Neural cell (in vitro differentiated cells): ENCODE measurements at regions not wholly inside any gene's neighbourhood (a gene's known extent, or its start where the extent isn't known, plus 50 kb on each side); places are given as distances from the start of the nearest gene placed in this dataset.
"Not testable (repeated sequence)": the region's sequence is repeated elsewhere in the genome, so short reads cannot be mapped to it uniquely, and the experiment has no call there.

ENCODE experiments used
- H2AFZ ChIP-seq: fragments of 200-600, 300-800 bp; sonication (generic), shearing (Covaris generic); 2 replicates; pipeline ENCODE4 v1.6.0; 2014; ENCODE audit warnings: low read depth, mild to moderate bottlenecking, antibody characterized with exemption, low read length, moderate library complexity
- H3F3A ChIP-seq: fragments of 200-600 bp; shearing (Covaris generic); 2 replicates; pipeline ENCODE4 v1.6.1; 2016; ENCODE audit warnings: mild to moderate bottlenecking, moderate library complexity, mixed read lengths, antibody characterized with exemption, low read length; ENCODE audit not compliant: insufficient read depth, poor library complexity, severe bottlenecking
- H3K27ac ChIP-seq: fragments of 200-600, 300-800 bp; sonication (generic), shearing (Covaris generic); 2 replicates; pipeline ENCODE4 v1.5.1; 2014; ENCODE audit warnings: mild to moderate bottlenecking, low read length, moderate library complexity
- H3K27me3 ChIP-seq: fragments of 300-800, 200-600 bp; sonication (generic), shearing (Covaris generic); 2 replicates; pipeline ENCODE4 v1.6.0; 2014; ENCODE audit warnings: mild to moderate bottlenecking, low read depth, low read length, moderate library complexity; ENCODE audit not compliant: insufficient read depth
- H3K36me3 ChIP-seq: fragments of 300-800, 200-600 bp; sonication (generic), shearing (Covaris generic); 2 replicates; pipeline ENCODE4 v1.5.1; 2014; ENCODE audit warnings: mild to moderate bottlenecking, antibody characterized with exemption, low read length, moderate library complexity; ENCODE audit not compliant: insufficient read depth
- H3K4me2 ChIP-seq: fragments of 300-800, 200-600 bp; sonication (generic), shearing (Covaris generic); 2 replicates; pipeline ENCODE4 v1.6.0; 2014; ENCODE audit warnings: mild to moderate bottlenecking, low read length
- H3K4me3 ChIP-seq: fragments of 300-800, 200-600 bp; sonication (generic), shearing (Covaris generic); 2 replicates; pipeline ENCODE4 v1.5.1; 2014; ENCODE audit warnings: mild to moderate bottlenecking, low read length, moderate library complexity
- H3K79me2 ChIP-seq: fragments of 200-600 bp; shearing (Covaris generic); replicated peaks from 2 replicates; pipeline ENCODE4 v1.6.0; 2014; ENCODE audit warnings: mild to moderate bottlenecking, low read length, moderate library complexity; ENCODE audit not compliant: insufficient read depth
- H3K9ac ChIP-seq: fragments of 300-800, 200-600 bp; sonication (generic), shearing (Covaris generic); 2 replicates; pipeline ENCODE4 v1.6.1; 2016; ENCODE audit warnings: mild to moderate bottlenecking, low read length, mixed read lengths
- H3K9me2 ChIP-seq: fragments of 200-600 bp; shearing (Covaris generic); 2 replicates; pipeline ENCODE4 v1.6.1; 2016; ENCODE audit warnings: mild to moderate bottlenecking, low read length, mixed read lengths; ENCODE audit not compliant: insufficient read depth
- H3K9me3 ChIP-seq: fragments of 200-600, 300-800 bp; sonication (generic), shearing (Covaris generic); 2 replicates; pipeline ENCODE4 v1.6.1; 2016; ENCODE audit warnings: mild to moderate bottlenecking, mixed run types, low read length, moderate library complexity, mixed read lengths
- H4K20me1 ChIP-seq: fragments of 200-600 bp; shearing (Covaris generic); 2 replicates; pipeline ENCODE4 v1.6.1; 2016; ENCODE audit warnings: mild to moderate bottlenecking, mixed run types; ENCODE audit not compliant: insufficient read depth
- EP300 ChIP-seq: fragments of 450-650 bp; conservative IDR thresholded peaks from 2 replicates; pipeline ENCODE4 v1.6.1; 2014; ENCODE audit warnings: antibody characterized with exemption, mild to moderate bottlenecking, moderate library complexity; ENCODE audit not compliant: poor library complexity, severe bottlenecking
- EZH2 ChIP-seq: fragments of 200-600, 300-800 bp; shearing (Covaris generic), sonication (generic); IDR thresholded peaks from 2 replicates; pipeline ENCODE4 v1.6.1; 2014; ENCODE audit warnings: antibody characterized with exemption, low read length, borderline replicate concordance, mild to moderate bottlenecking; ENCODE audit not compliant: insufficient read depth, poor library complexity, severe bottlenecking
- MXI1 ChIP-seq: fragments of 450-650 bp; conservative IDR thresholded peaks from 2 replicates; pipeline ENCODE4 v1.6.1; 2014; ENCODE audit warnings: antibody characterized with exemption, mild to moderate bottlenecking; ENCODE audit not compliant: poor library complexity, severe bottlenecking
- POLR2AphosphoS5 ChIP-seq: IDR thresholded peaks from 2 replicates; pipeline ENCODE4 v1.6.1; 2012
- RAD21 ChIP-seq: fragments of 450-650 bp; conservative IDR thresholded peaks from 2 replicates; pipeline ENCODE4 v1.6.1; 2014; ENCODE audit warnings: antibody characterized with exemption, mild to moderate bottlenecking, moderate library complexity
- SMC3 ChIP-seq: fragments of 450-650 bp; conservative IDR thresholded peaks from 2 replicates; pipeline ENCODE4 v1.6.1; 2014; ENCODE audit warnings: antibody characterized with exemption, mild to moderate bottlenecking, moderate library complexity; ENCODE audit not compliant: poor library complexity
- TAF1 ChIP-seq: IDR thresholded peaks from 2 replicates; pipeline ENCODE4 v1.6.1; 2012; ENCODE audit warnings: low read depth
- TF ChIP-seq, protein P1 (sequence below): fragments of 450-650 bp; IDR thresholded peaks from 2 replicates; pipeline ENCODE4 v1.5.1; 2014; ENCODE audit warnings: antibody characterized with exemption, mild to moderate bottlenecking, moderate library complexity; ENCODE audit not compliant: poor library complexity, severe bottlenecking
- TF ChIP-seq, protein P2 (sequence below): IDR thresholded peaks from 2 replicates; pipeline ENCODE4 v1.6.1; 2012; ENCODE audit warnings: borderline replicate concordance

DNA sequence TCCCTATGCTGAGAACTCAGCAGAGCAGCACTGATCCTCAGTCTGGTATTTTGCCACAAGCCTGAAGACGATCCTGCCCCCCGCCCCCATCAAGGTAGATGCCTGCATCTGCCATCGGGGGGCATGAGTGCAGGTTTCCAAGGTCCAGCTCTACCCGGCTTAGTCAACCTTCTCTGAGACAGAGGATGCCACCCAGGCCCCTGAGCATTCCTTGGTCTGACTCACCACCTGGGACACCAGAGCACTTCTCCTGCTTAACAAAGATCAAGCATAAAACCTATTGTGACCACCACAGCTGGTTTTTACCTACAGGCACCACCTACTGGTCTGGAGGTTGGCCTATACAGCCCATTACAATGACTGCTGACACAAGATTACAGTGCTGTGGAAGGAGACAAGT, 1168.1 kb downstream of the PCDH19 start:
- Histone ChIP-seq H3K9me2 (no peaks in the 10 kb centered on the region), H3K9ac (no peak overlapping the region), H3K79me2 (no peaks in the 10 kb centered on the region), H2AFZ (no peak overlapping the region), H3K4me2 (no peak overlapping the region), H3K27me3 (no peaks in the 10 kb centered on the region), H3K27ac (no peak overlapping the region), H4K20me1 (no peaks in the 10 kb centered on the region), H3K9me3 (no peaks in the 10 kb centered on the region), H3K4me3 (no peak overlapping the region), H3F3A (no peaks in the 10 kb centered on the region), H3K36me3 (no peaks in the 10 kb centered on the region)
- TF ChIP-seq, protein P1, sequence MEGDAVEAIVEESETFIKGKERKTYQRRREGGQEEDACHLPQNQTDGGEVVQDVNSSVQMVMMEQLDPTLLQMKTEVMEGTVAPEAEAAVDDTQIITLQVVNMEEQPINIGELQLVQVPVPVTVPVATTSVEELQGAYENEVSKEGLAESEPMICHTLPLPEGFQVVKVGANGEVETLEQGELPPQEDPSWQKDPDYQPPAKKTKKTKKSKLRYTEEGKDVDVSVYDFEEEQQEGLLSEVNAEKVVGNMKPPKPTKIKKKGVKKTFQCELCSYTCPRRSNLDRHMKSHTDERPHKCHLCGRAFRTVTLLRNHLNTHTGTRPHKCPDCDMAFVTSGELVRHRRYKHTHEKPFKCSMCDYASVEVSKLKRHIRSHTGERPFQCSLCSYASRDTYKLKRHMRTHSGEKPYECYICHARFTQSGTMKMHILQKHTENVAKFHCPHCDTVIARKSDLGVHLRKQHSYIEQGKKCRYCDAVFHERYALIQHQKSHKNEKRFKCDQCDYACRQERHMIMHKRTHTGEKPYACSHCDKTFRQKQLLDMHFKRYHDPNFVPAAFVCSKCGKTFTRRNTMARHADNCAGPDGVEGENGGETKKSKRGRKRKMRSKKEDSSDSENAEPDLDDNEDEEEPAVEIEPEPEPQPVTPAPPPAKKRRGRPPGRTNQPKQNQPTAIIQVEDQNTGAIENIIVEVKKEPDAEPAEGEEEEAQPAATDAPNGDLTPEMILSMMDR, result no peak
- no peak for TF ChIP-seq MXI1
- no peak for TF ChIP-seq EZH2
- TF ChIP-seq SMC3, result no peak
- TF ChIP-seq, protein P2, sequence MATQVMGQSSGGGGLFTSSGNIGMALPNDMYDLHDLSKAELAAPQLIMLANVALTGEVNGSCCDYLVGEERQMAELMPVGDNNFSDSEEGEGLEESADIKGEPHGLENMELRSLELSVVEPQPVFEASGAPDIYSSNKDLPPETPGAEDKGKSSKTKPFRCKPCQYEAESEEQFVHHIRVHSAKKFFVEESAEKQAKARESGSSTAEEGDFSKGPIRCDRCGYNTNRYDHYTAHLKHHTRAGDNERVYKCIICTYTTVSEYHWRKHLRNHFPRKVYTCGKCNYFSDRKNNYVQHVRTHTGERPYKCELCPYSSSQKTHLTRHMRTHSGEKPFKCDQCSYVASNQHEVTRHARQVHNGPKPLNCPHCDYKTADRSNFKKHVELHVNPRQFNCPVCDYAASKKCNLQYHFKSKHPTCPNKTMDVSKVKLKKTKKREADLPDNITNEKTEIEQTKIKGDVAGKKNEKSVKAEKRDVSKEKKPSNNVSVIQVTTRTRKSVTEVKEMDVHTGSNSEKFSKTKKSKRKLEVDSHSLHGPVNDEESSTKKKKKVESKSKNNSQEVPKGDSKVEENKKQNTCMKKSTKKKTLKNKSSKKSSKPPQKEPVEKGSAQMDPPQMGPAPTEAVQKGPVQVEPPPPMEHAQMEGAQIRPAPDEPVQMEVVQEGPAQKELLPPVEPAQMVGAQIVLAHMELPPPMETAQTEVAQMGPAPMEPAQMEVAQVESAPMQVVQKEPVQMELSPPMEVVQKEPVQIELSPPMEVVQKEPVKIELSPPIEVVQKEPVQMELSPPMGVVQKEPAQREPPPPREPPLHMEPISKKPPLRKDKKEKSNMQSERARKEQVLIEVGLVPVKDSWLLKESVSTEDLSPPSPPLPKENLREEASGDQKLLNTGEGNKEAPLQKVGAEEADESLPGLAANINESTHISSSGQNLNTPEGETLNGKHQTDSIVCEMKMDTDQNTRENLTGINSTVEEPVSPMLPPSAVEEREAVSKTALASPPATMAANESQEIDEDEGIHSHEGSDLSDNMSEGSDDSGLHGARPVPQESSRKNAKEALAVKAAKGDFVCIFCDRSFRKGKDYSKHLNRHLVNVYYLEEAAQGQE, result no peak
- no peak for TF ChIP-seq RAD21
- no peak for TF ChIP-seq EP300
- no peak for TF ChIP-seq TAF1
- no peak for TF ChIP-seq POLR2AphosphoS5

DNA sequence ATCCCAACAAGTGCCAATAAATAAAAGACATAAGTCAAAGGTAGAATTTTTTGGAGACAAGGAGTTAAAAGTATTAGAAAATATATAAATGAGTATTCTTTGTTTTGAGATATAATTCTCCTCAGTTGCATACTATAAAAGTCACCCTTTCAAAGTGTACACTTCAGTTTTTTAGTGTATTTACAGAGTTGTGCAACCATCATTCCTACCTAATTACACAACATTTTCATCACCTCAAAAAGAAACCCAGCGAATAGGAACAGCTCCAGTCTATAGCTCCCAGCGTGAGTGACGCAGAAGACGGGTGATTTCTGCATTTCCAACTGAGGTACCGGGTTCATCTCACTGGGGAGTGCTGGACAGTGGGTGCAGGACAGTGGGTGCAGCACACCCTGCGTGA, 1175.7 kb downstream of the PCDH19 start:
- not testable (repeated sequence) for H2AFZ ChIP-seq, H3K9me3 ChIP-seq, H3K27me3 ChIP-seq, H3K4me3 ChIP-seq, H3F3A ChIP-seq, H3K9me2 ChIP-seq, H3K9ac ChIP-seq, H4K20me1 ChIP-seq, H3K4me2 ChIP-seq, H3K79me2 ChIP-seq, H3K27ac ChIP-seq, H3K36me3 ChIP-seq

DNA sequence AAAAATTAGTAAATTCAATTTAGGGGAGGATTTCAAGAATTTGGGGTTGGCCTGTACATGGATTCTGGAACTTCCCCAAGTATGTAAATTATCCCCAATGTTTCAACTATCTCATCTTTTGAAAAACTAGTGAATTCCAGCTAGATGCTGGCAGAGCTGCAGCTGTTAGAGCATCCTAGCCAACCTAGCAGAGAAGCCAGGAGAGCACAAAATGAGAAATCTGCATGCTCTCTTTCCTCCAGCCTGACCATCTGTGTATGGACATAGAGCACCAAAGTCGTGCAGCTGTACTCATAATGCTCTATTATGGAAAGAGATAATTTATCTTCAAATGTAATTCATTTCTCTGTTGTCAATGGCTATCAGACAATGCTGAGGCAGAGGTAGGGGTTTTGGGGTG, 1217.7 kb downstream of the PCDH19 start:
- Histone ChIP-seq H3K36me3 (no peaks in the 10 kb centered on the region), H3F3A (no peaks in the 10 kb centered on the region), H3K4me3 (no peak overlapping the region), H3K9me3 (no peaks in the 10 kb centered on the region), H3K27me3 (no peaks in the 10 kb centered on the region), H3K27ac (no peak overlapping the region), H2AFZ (no peak overlapping the region), H3K79me2 (no peaks in the 10 kb centered on the region), H3K9me2 (no peaks in the 10 kb centered on the region), H4K20me1 (no peaks in the 10 kb centered on the region), H3K4me2 (no peak overlapping the region), H3K9ac (no peak overlapping the region)
- TF ChIP-seq SMC3, result no peak
- TF ChIP-seq, protein P2, result no peak
- TF ChIP-seq POLR2AphosphoS5, result no peak
